KOPT-K1 (cell line): ENCODE measurements at regions not wholly inside any gene's neighbourhood (a gene's known extent, or its start where the extent isn't known, plus 50 kb on each side); places are given as distances from the start of the nearest gene placed in this dataset.
"Not testable (repeated sequence)": the region's sequence is repeated elsewhere in the genome, so short reads cannot be mapped to it uniquely, and the experiment has no call there.

ENCODE experiments used
- H3K27ac ChIP-seq: fragments of 200-600 bp; sonication (generic); 2 replicates; pipeline ENCODE4 v1.5.1; 2016; ENCODE audit warnings: antibody characterized with exemption, mild to moderate bottlenecking, low read depth, low read length; ENCODE audit not compliant: poor library complexity, severe bottlenecking
- H3K36me3 ChIP-seq: fragments of 200-600 bp; sonication (generic); 2 replicates; pipeline ENCODE4 v1.5.1; 2017; ENCODE audit warnings: antibody characterized with exemption, mild to moderate bottlenecking, low read length, moderate library complexity; ENCODE audit not compliant: insufficient read depth
- H3K9me3 ChIP-seq: fragments of 200-600 bp; sonication (generic); 2 replicates; pipeline ENCODE4 v1.5.1; 2017; ENCODE audit warnings: antibody characterized with exemption, low read length, mild to moderate bottlenecking; ENCODE audit not compliant: insufficient read depth, poor library complexity, severe bottlenecking

- Histone ChIP-seq H3K9me3 (no peaks in the 10 kb centered on the region), H3K27ac (no peak overlapping the region), H3K36me3 (no peaks in the 10 kb centered on the region)
Measured at GRCh38 chr1:195897076-195897475, 711.2 kb downstream of the KCNT2 start.

GRCh38 chr1:195894411-195894810 lies 713.8 kb downstream of the KCNT2 start:
- Histone ChIP-seq H3K27ac (no peak overlapping the region), H3K9me3 (no peaks in the 10 kb centered on the region), H3K36me3 (no peaks in the 10 kb centered on the region)

GRCh38 chr1:195886000-195886399 lies 722.2 kb downstream of the KCNT2 start:
- no peaks in the 10 kb centered on the region for H3K9me3 ChIP-seq
- H3K27ac ChIP-seq, result no peak overlapping the region
- no peaks in the 10 kb centered on the region for H3K36me3 ChIP-seq

DNA sequence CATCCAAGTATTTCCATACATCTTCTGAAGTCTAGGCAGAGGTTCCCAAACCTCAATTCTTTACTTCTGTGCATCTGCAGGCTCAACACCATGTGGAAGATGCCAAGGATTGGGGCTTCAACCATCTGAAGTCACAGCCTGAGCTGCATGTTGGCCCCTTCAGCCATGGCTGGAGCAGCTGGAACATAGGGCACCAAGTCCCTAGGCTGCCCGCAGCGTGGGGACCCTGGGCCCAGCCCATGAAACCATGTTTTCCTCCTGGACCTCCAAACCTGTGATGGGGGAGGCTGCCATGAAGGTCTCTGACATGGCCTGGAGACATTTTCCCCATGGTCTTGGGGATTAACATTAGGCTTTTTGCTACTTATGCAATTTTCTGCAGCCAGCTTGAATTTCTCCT lies 729.8 kb downstream of the KCNT2 start:
- H3K9me3 ChIP-seq, result no peaks in the 10 kb centered on the region
- no peak overlapping the region for H3K27ac ChIP-seq
- H3K36me3 ChIP-seq, result no peaks in the 10 kb centered on the region

DNA sequence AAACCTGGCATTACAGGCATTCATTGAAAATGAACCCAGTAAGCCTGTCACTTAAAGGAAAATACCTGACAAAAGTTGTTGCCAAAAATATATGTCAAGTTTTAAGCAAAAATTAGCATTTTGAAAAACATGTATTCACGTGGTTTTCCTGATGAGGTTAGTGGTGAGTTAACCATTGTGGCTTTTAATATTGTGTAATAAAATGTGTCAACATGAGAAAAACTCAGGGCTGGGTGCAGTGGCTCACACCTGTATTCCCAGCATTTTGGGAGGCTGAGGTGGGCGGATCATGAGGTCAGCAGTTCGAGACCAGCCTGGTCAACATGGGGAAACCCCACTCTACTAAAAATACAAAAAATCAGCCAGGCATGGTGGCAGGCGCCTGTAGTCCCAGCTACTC lies 731.4 kb downstream of the KCNT2 start:
- Histone ChIP-seq H3K9me3 (no peaks in the 10 kb centered on the region), H3K27ac (no peak overlapping the region), H3K36me3 (no peaks in the 10 kb centered on the region)

- Histone ChIP-seq H3K27ac (no peak overlapping the region), H3K9me3 (no peaks in the 10 kb centered on the region), H3K36me3 (no peaks in the 10 kb centered on the region)
Measured at GRCh38 chr1:195872376-195872775, 735.9 kb downstream of the KCNT2 start.

DNA sequence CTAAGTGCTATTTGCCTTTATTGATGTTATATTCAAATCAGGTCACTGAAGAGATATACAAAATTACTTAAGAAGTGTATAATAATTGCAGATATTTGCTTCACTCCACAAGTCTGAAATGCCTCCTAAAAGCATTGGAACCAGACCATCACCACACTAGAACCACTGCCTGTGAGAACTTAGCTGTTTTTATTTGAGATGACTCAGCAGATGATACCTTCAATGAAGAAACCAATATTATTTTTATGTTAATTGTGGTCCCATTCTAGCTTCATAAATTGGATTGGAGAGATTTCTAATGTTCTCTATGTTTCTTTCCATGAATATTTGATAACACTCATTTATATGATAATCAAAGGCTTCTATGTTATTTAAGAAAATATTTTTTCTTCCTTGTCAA lies 740.6 kb downstream of the KCNT2 start:
- Histone ChIP-seq H3K27ac (no peak overlapping the region), H3K36me3 (no peaks in the 10 kb centered on the region), H3K9me3 (no peaks in the 10 kb centered on the region)

GRCh38 chr1:195866781-195867222 lies 741.4 kb downstream of the KCNT2 start:
- Histone ChIP-seq H3K36me3 (no peaks in the 10 kb centered on the region), H3K27ac (no peak overlapping the region)

DNA sequence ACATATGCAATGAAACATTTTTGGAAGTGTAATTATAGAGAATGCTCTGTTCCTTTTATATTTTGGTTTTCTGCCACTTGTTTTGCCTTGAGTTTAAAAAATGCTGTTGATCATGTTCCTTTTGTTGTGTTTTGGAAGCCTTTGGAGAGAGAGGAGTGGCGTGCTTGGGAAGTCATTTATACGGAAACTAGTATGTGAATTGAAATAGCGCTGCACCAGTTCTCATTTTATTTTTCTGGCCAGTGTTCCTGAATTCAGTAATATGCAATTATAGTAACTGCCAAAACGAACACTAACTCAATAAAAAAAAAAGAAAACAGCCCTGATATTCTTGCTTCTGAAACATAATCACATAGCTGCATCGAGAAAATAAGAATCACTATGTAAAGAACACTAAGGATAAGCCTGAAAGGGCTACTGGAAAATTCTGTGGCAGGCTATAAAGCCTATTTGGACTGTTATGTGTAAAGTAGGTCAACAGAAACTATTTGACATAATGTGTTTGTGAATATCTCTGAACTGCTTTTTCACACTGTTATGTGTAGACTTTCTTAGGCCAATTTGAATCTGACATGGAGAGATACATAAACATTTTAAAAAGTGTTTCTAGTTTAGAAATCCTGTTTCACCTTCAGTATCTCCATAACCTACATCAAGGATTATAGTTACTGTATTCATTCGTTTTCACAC lies 742.0 kb downstream of the KCNT2 start:
- Histone ChIP-seq H3K36me3 (no peaks in the 10 kb centered on the region), H3K27ac (no peak overlapping the region), H3K9me3 (no peaks in the 10 kb centered on the region)

More at GRCh38 chr1:195866781-195867222, 741.4 kb downstream of the KCNT2 start:
- no peaks in the 10 kb centered on the region for H3K9me3 ChIP-seq

GRCh38 chr1:195851804-195852203 lies 756.4 kb downstream of the KCNT2 start:
- H3K9me3 ChIP-seq, result no peaks in the 10 kb centered on the region
- H3K27ac ChIP-seq, result no peak overlapping the region

GRCh38 chr1:195851016-195851601 lies 757.1 kb downstream of the KCNT2 start:
- H3K36me3 ChIP-seq, result no peaks in the 10 kb centered on the region
- no peaks in the 10 kb centered on the region for H3K9me3 ChIP-seq
- H3K27ac ChIP-seq, result no peak overlapping the region

More at GRCh38 chr1:195851804-195852203, 756.4 kb downstream of the KCNT2 start:
- no peaks in the 10 kb centered on the region for H3K36me3 ChIP-seq

GRCh38 chr1:195849180-195849579 lies 759.1 kb downstream of the KCNT2 start:
- no peak overlapping the region for H3K27ac ChIP-seq
- no peaks in the 10 kb centered on the region for H3K36me3 ChIP-seq
- no peaks in the 10 kb centered on the region for H3K9me3 ChIP-seq

DNA sequence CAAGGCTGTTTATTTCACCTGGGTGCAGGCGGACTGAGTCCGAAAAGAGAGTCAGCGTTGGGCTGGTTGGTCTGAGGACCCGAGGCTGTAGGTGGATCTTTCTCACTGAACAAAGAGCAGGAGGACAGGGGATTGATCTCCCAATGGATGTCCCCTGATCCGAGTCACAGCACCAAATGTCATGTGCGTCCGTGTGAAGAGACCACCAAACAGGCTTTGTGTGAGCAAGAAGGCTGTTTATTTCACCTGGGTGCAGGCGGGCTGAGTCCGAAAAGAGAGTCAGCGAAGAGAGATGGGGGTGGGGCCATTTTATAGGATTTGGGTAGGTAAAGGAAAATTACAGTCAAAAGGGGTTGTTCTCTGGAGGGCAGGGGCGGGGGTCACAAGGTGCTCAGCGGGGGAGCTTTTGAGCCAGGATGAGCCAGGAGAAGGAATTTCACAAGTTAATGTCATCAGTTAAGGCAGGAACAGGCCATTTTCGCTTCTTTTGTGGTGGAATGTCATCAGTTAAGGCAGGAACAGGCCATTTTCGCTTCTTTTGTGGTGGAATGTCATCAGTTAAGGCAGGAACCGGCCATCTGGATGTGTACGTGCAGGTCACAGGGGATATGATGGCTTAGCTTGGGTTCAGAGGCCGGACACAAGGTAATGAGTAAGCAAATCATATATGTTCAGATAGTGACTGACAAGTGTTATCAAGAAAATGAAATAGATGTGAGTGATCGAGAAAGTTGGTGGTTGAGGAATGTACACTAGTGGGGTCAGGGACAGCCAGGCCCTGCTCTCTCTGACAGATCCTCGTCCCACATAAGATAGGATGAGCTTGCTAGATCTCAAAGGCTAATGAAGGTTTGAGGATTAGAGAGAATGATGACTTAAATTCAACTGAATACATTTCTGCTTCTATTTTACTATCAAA lies 760.0 kb downstream of the KCNT2 start:
- not testable (repeated sequence) for H3K27ac ChIP-seq, H3K36me3 ChIP-seq, H3K9me3 ChIP-seq

GRCh38 chr1:195831789-195832188 lies 776.5 kb downstream of the KCNT2 start:
- no peak overlapping the region for H3K27ac ChIP-seq
- no peaks in the 10 kb centered on the region for H3K36me3 ChIP-seq
- H3K9me3 ChIP-seq, result no peaks in the 10 kb centered on the region

GRCh38 chr1:195828325-195828724 lies 779.9 kb downstream of the KCNT2 start:
- no peaks in the 10 kb centered on the region for H3K9me3 ChIP-seq
- no peaks in the 10 kb centered on the region for H3K36me3 ChIP-seq
- H3K27ac ChIP-seq, result no peak overlapping the region
